ENCODE measurements at regions not wholly inside any gene's neighbourhood (a gene's known extent, or its start where the extent isn't known, plus 50 kb on each side); places are given as distances from the start of the nearest gene placed in this dataset.
A peak's percentile ranks its signal among the peaks of the same experiment; 100 is the strongest.
"Not testable (repeated sequence)": the region's sequence is repeated elsewhere in the genome, so short reads cannot be mapped to it uniquely, and the experiment has no call there.

- no peaks in the 10 kb centered on the region for H3K4me1 Mint-ChIP-seq (ENCODE audit: low read depth)
- CTCF ChIA-PET = no interaction called here
- no peak overlapping the region for H3K4me3 ChIP-seq (ENCODE audit: low read length)
- peaks cover 0 to 4% of the 10 kb centered on the region in 2 experiments for H3K9me3 ChIP-seq (ENCODE audit: control insufficient read depth in 1 of 2, insufficient read depth in 1 of 2, low read length in 2 of 2)
- DNase-seq (peak; percentile 11 to 69 (median 30)), ATAC-seq (ENCODE audit: poor library complexity) (no peak)
- H3K27ac Mint-ChIP-seq = no peak overlapping the region
- H3K4me1 ChIP-seq (ENCODE audit: insufficient read depth, low read length) = no peaks in the 10 kb centered on the region
- peaks cover 14% of the 10 kb centered on the region for H3K27me3 Mint-ChIP-seq
- TF ChIP-seq CTCF (IDR thresholded peaks at IDR 0.05) = peak; percentile 82
- H3K9me3 Mint-ChIP-seq = no peaks in the 10 kb centered on the region
- intact Hi-C loops (cut with DNase I, micrococcal nuclease) = loop anchor here (2.0 to 5.0 kb wide), 3 partner anchors 344 to 510 kb away; partner anchors contain the start of gene CTSO (in 2 of the 2)
- H3K27me3 ChIP-seq (ENCODE audit: control insufficient read depth in 1 of 2, insufficient read depth in 2 of 2, low read length in 2 of 2) = peaks cover 0 to 3% of the 10 kb centered on the region in 2 experiments
- no peak overlapping the region for H3K27ac ChIP-seq (ENCODE audit: low read depth in 1 of 2, low read length in 2 of 2)
- H3K36me3 ChIP-seq (ENCODE audit: insufficient read depth, low read length) = no peaks in the 10 kb centered on the region
- POLR2A ChIA-PET = no interaction called here
- no peak overlapping the region for H3K4me3 Mint-ChIP-seq
- no peaks in the 10 kb centered on the region for H3K36me3 Mint-ChIP-seq (ENCODE audit: low read depth)
Observed at GRCh38 chr4:155442267-155443105, 65.7 kb upstream of the MAP9 start.

- TF ChIP-seq CTCF (IDR thresholded peaks at IDR 0.05) = no peak
- DNase-seq (no peak), ATAC-seq (ENCODE audit: poor library complexity) (no peak)
- ChIA-PET CTCF (no interaction called here), POLR2A (no interaction called here)
- Histone ChIP-seq H3K9me3 (ENCODE audit: control insufficient read depth in 1 of 2, insufficient read depth in 1 of 2, low read length in 2 of 2) (peaks cover 0 to 4% of the 10 kb centered on the region in 2 experiments), H3K4me3 (ENCODE audit: low read length) (no peak overlapping the region), H3K27me3 (ENCODE audit: control insufficient read depth in 1 of 2, insufficient read depth in 2 of 2, low read length in 2 of 2) (peaks cover 0 to 3% of the 10 kb centered on the region in 2 experiments), H3K27ac (ENCODE audit: low read depth in 1 of 2, low read length in 2 of 2) (no peak overlapping the region), H3K4me1 (ENCODE audit: insufficient read depth, low read length) (no peaks in the 10 kb centered on the region), H3K36me3 (ENCODE audit: insufficient read depth, low read length) (no peaks in the 10 kb centered on the region)
- H3K36me3 Mint-ChIP-seq (ENCODE audit: low read depth) = no peaks in the 10 kb centered on the region
- H3K4me1 Mint-ChIP-seq (ENCODE audit: low read depth) = no peaks in the 10 kb centered on the region
- peaks cover 14% of the 10 kb centered on the region for H3K27me3 Mint-ChIP-seq
- no peak overlapping the region for H3K27ac Mint-ChIP-seq
- H3K4me3 Mint-ChIP-seq = no peak overlapping the region
- intact Hi-C loops (cut with DNase I, micrococcal nuclease) = loop anchor here in 1 of 2 experiments (5.0 kb wide), 1 partner anchor 511 kb away; the partner anchor contains the start of gene CTSO
- H3K9me3 Mint-ChIP-seq = no peaks in the 10 kb centered on the region
Observed at GRCh38 chr4:155441475-155441874, 64.7 kb upstream of the MAP9 start.

GRCh38 chr4:155439760-155440159, 63.0 kb upstream of the MAP9 start:
- H3K9me3 Mint-ChIP-seq; CTCF ChIA-PET; H3K36me3 ChIP-seq (ENCODE audit: insufficient read depth, low read length); H3K4me3 ChIP-seq (ENCODE audit: low read length); H3K36me3 Mint-ChIP-seq (ENCODE audit: low read depth); H3K9me3 ChIP-seq (ENCODE audit: control insufficient read depth in 1 of 2, insufficient read depth in 1 of 2, low read length in 2 of 2); H3K4me1 ChIP-seq (ENCODE audit: insufficient read depth, low read length); H3K4me1 Mint-ChIP-seq (ENCODE audit: low read depth); POLR2A ChIA-PET; ATAC-seq (ENCODE audit: poor library complexity); DNase-seq; H3K27ac ChIP-seq (ENCODE audit: low read depth in 1 of 2, low read length in 2 of 2); H3K4me3 Mint-ChIP-seq; H3K27me3 ChIP-seq (ENCODE audit: control insufficient read depth in 1 of 2, insufficient read depth in 2 of 2, low read length in 2 of 2); H3K27ac Mint-ChIP-seq: not testable (repeated sequence)
- H3K27me3 Mint-ChIP-seq = peaks cover 14% of the 10 kb centered on the region
- intact Hi-C loops (cut with DNase I, micrococcal nuclease) = loop anchor here in 1 of 2 experiments (5.0 kb wide), 1 partner anchor 513 kb away; the partner anchor contains the start of gene CTSO

Data from CD4-positive, alpha-beta T cell (primary cell).